ENCODE measurements at regions not wholly inside any gene's neighbourhood (a gene's known extent, or its start where the extent isn't known, plus 50 kb on each side); places are given as distances from the start of the nearest gene placed in this dataset.

DNA sequence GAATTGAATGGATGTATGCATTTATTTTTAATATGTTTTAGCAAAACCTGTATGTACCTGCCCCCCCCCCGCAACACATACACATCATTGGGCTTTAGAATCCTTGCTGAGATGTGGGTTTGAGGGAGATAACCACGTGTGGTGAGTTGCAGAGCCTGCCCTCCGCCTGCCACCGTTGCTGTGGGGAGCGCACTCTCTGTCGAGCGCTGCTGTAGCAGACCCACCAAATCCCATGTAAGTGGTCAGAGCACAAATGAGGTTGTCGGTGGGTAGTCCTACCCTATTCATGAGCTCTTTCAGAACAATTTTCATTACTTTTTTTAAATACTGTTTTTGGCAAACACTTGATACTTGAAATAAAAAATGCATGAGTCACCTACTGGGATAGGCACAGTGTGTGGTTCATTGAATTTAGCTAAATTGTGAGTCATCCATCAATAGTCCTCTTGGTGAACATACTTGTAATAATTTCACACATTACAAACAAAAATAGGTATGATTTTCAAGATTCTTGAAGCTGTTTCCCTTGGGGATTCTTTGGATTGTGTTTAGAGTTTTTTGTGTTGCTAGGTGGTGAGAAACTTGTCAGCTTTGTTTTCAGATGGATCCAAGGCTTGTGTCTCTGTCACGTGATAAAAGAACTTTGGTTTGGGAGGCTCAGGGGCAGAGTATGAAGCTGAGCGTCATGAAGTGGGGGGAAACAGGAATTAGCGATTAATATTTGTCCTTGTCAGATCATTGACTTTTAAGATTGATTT lies 107.6 kb downstream of the PTCSC3 start:
- TF ChIP-seq EZH2phosphoT487 (IDR thresholded peaks at IDR 0.05; ENCODE audit: low read depth) (no peak), CTCF (IDR thresholded peaks at IDR 0.05; ENCODE audit: low read depth, low read length) (no peak)

Measured in OCI-LY3 (cell line).